ES-I3 (cell line): ENCODE measurements at regions not wholly inside any gene's neighbourhood (a gene's known extent, or its start where the extent isn't known, plus 50 kb on each side); places are given as distances from the start of the nearest gene placed in this dataset.
"Not testable (repeated sequence)": the region's sequence is repeated elsewhere in the genome, so short reads cannot be mapped to it uniquely, and the experiment has no call there.

Source experiments
- H3K36me3 ChIP-seq: 2 replicates; pipeline ENCODE4 v1.6.1; 2013; ENCODE audit warnings: mild to moderate bottlenecking, low read length, control low read depth, moderate library complexity; ENCODE audit not compliant: insufficient read depth
- H3K4me1 ChIP-seq: 2 replicates; pipeline ENCODE4 v1.6.1; 2013; ENCODE audit warnings: mild to moderate bottlenecking, control low read depth, low read length; ENCODE audit not compliant: insufficient read depth
- H3K9ac ChIP-seq: 2 replicates; pipeline ENCODE4 v1.6.1; 2013; ENCODE audit warnings: low read depth, mild to moderate bottlenecking, low read length, moderate library complexity
- H3K9me3 ChIP-seq: 2 replicates; pipeline ENCODE4 v1.6.1; 2013; ENCODE audit warnings: mild to moderate bottlenecking, low read length, moderate library complexity; ENCODE audit not compliant: control insufficient read depth, insufficient read depth

DNA sequence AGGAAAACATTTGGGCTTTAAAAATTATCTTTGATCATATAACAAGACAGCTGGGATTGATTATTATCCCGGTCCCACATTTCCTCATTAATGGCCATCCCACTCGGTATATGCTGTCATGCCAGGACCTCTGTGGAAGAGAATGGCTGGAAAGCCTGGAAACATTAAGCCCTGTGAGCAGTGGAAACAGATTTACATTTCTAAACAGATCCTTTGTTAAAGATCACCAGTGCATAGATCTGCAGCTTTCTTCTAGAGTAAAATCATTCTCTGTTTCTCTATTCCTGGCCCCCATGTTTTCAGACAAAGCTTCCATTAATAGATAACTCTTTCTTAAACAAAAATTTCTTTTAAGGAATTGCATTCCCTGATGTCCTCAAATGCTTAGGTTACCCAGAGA is 152.2 kb downstream of the CAVIN4 start:
- Histone ChIP-seq H3K9me3 (no peaks in the 10 kb centered on the region), H3K9ac (no peak overlapping the region), H3K4me1 (peaks cover 11% of the 10 kb centered on the region; the same call in 1 of the 2 replicates), H3K36me3 (no peaks in the 10 kb centered on the region)

DNA sequence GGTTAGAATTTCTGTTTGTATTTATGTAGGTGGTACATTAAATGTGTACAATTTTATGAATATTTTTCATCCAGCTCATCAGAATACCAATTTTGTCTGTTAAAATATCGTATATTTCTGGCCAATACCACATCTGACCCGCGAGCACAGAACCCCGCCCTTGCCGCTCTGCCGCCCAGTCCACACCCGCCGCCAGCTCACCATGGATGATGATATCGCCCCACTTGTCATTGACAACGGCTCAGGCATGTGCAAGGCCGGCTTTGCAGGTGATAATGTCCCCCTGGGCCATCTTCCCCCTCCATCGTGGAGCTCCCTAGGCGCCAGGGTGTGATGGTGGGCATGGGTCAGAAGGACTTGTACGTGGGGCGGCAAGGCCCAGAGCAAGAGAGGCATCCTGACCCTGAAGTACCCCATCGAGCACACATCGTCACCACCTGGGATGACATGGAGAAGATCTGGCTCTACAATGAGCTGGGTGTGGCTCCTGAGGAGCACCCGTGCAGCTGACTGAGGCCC is 153.2 kb downstream of the CAVIN4 start:
- Histone ChIP-seq H3K4me1 (peaks cover 11% of the 10 kb centered on the region; the same call in 1 of the 2 replicates), H3K36me3 (no peaks in the 10 kb centered on the region), H3K9me3 (no peaks in the 10 kb centered on the region), H3K9ac (no peak overlapping the region)

DNA sequence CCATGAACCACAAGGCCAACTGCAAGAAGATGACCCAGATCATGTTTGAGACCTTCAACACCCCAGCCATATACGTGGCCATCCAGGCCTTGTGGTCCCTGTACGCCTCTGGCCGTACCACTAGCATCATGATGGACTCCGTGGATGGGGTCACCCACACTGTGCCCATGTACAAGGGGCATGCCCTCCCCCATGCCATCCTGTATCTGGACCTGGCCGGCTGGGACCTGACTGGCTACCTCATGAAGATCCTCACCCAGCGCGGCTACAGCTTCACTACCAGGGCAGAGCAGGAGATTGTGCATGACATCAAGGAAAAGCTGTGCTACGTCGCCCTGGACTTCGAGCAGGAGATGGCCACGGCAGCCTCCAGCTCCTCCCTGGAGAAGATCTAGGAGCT is 153.7 kb downstream of the CAVIN4 start:
- peaks cover 11% of the 10 kb centered on the region; the same call in 1 of the 2 replicates for H3K4me1 ChIP-seq
- no peaks in the 10 kb centered on the region for H3K9me3 ChIP-seq
- H3K9ac ChIP-seq, result no peak overlapping the region
- H3K36me3 ChIP-seq, result no peaks in the 10 kb centered on the region

DNA sequence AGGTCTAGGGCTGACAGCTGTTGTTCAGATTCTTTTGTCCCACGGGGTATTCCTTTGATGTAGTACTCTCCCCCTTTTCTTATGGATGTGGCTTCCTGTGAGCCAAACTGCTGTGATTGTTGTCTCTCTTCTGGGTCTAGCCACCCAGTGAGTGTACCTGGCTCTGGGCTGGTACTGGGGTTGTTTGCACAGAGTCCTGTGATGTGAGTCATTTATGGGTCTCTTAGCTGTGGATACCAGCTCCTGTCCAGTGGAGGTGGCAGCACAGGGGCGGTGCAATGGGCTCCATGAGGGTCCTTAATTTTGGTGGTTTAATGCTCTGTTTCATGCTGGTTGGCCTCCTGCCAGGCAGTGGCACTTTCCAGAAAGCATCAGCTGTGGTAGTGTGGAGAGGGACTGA is 161.3 kb downstream of the CAVIN4 start:
- Histone ChIP-seq H3K4me1 (peaks cover 10% of the 10 kb centered on the region; the same call in 1 of the 2 replicates), H3K9me3 (no peaks in the 10 kb centered on the region), H3K36me3 (no peaks in the 10 kb centered on the region), H3K9ac (no peak overlapping the region)

DNA sequence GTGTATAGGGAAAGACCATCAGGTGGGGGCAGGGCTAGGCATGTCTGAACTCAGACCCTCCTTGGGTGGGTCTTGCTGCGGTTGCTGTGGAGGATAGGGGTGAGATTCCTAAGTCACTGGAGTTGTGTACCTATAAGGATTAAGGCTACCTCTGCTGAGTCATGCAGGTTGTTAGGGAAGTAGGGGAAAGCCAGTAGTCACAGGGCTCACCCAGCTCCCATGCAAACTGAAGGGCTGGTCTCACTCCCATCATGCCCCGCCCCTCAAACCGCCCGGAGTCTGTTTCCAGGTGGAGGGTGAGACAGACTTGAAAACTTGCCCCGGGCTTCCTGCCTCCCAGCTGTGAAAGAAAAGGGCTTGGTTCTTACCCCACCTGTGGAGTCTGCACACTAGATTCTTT is 161.8 kb downstream of the CAVIN4 start:
- no peak overlapping the region for H3K9ac ChIP-seq
- no peaks in the 10 kb centered on the region for H3K9me3 ChIP-seq
- peaks cover 10% of the 10 kb centered on the region; the same call in 1 of the 2 replicates for H3K4me1 ChIP-seq
- no peaks in the 10 kb centered on the region for H3K36me3 ChIP-seq

DNA sequence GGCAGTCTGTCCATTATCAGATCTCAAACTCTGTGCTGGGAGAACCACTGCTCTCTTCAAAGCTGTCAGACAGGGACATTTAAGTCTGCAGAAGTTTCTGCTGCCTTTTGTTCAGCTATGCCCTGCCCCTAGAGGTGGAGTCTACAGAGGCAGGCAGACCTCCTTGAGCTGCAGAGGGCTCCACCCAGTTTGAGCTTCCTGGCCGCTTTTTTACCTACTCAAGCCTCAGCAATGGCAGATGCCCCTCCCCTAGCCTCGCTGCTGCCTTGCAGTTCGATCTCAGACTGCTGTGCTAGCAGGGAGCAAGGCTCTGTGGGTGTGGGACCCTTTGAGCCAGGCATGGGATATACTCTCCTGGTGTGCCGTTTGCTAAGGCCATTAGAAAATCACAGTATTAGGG is 171.1 kb downstream of the CAVIN4 start:
- H3K4me1 ChIP-seq, H3K9ac ChIP-seq, H3K36me3 ChIP-seq, H3K9me3 ChIP-seq: not testable (repeated sequence)

DNA sequence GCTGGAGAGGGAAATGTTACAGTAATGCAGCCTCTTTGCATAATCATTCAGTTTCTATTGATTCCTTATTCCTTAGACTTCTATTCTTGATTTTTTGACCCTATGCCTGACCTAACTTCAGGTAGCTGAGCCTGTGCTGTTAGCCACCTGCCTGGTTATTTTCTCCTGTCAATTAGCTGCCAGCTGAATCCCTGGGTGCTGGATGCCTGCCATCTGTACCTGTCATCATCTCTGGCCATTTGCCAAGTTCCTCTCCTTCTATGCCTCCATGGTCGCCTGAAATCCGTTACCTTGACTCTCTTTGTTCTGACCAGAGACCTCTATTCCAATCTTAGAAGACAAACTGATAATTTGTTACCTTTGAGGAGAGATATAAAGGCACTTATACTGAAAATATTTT is 178.3 kb downstream of the CAVIN4 start:
- Histone ChIP-seq H3K4me1 (no peaks in the 10 kb centered on the region), H3K36me3 (no peaks in the 10 kb centered on the region), H3K9ac (no peak overlapping the region), H3K9me3 (no peaks in the 10 kb centered on the region)

DNA sequence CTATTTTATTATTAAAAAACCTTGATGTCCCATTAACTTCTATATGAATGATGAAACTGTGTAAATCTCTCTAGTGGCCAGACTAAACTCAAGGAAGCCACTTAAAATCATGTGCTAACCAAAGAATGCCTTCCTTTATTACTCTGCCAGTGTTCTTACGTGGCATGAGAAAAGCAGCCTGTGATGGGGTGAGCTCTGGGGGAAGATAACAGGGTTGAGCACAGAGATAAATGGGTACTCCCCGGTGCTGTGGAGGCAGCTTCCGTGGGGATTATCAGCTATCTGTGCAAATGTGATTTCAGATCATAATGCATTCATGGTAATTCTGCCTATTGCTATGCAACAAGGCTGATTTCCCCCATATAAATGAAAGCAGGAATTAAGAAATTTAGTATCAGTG is 181.3 kb downstream of the CAVIN4 start:
- Histone ChIP-seq H3K9me3 (no peaks in the 10 kb centered on the region), H3K9ac (no peak overlapping the region), H3K4me1 (no peaks in the 10 kb centered on the region)

DNA sequence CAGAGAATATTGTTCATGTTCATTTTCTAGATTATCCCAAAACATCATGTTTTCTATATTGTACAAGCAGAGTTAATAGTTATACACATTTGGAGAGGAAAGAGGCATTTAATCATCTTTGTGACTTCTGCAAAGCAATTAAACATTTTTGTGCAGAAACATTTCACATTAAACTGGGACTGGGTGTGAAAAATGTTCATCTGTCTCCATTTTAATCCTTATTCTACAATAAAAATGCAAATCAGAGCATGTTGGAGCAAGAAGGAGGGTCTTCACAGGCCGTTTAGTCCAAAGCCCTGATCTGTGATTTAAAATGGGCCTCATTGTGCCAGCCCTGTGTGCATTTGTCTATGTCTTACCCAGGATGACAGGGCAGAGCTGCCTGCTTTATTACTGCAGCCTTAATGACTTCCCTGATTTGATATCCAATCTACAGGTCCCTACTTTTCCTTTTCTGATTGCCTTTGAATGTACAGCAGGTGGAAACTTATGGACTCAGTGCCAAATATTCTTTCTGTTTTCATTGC is 183.5 kb downstream of the CAVIN4 start:
- no peaks in the 10 kb centered on the region for H3K36me3 ChIP-seq
- H3K4me1 ChIP-seq, result no peaks in the 10 kb centered on the region
- no peaks in the 10 kb centered on the region for H3K9me3 ChIP-seq
- H3K9ac ChIP-seq, result no peak overlapping the region

More for the DNA sequence above, 181.3 kb downstream of the CAVIN4 start:
- H3K36me3 ChIP-seq, result no peaks in the 10 kb centered on the region

DNA sequence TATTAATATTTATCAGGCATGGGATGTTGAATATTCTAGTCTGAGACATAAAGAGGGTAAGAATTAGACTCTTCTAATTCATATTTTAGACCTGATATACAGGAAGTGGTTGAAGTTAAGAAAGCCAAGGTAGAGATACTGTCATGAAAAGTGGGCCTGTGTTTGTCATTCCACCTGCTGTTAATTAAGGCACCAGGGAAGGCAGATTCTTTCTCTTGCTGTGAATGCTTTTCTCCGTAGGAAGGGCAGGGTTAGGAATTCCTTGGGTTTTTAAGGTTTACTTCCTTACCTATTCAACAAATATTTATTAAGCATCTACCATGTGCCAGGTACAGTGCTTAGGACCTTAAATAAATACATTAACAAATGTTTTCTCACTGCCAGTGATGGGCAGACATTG is 196.4 kb downstream of the CAVIN4 start:
- Histone ChIP-seq H3K36me3 (no peaks in the 10 kb centered on the region), H3K4me1 (peaks cover 13% of the 10 kb centered on the region; the same call in 1 of the 2 replicates), H3K9me3 (no peaks in the 10 kb centered on the region), H3K9ac (no peak overlapping the region)

DNA sequence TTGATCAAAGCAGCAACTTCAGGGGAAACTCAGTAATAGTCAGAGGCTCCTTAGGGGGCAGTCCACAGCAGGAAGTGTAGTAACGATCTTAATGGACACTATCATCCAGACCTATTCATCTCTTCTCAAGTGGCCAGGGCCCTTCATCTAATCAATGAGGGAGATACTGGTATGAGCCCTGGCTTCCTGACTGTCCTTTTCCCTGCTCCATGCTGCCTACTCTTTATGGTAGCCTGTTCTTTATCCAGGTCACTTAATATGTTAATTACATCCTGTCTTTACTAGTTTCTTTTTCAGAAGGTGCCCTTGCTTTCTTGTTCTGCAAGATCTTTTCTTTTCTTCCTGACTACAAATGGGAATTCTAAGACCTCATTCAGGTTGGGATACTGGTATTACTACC is 197.1 kb downstream of the CAVIN4 start:
- Histone ChIP-seq H3K9me3 (no peaks in the 10 kb centered on the region), H3K9ac (no peak overlapping the region), H3K36me3 (no peaks in the 10 kb centered on the region), H3K4me1 (peaks cover 13% of the 10 kb centered on the region; the same call in 1 of the 2 replicates)

DNA sequence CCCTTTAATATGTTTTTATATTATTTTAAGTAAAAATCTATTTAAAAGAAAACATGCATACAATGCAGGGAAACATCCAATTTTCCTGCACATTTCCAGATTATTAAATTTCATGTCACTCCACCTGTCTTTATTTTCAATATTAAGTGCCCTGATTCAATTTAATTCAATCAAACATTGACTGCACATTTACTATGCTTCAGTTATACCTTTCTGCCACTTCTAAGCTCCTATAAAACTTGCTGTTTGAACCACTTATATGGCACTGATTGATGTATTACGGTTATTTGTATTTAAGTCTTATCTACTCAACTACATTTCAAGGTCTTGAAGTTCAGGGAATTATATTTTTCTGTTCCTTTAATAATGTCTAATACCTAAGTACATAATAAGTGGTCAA is 198.0 kb downstream of the CAVIN4 start:
- H3K9ac ChIP-seq, result no peak overlapping the region
- H3K9me3 ChIP-seq, result no peaks in the 10 kb centered on the region
- H3K36me3 ChIP-seq, result no peaks in the 10 kb centered on the region
- H3K4me1 ChIP-seq, result peaks cover 13% of the 10 kb centered on the region; the same call in 1 of the 2 replicates

DNA sequence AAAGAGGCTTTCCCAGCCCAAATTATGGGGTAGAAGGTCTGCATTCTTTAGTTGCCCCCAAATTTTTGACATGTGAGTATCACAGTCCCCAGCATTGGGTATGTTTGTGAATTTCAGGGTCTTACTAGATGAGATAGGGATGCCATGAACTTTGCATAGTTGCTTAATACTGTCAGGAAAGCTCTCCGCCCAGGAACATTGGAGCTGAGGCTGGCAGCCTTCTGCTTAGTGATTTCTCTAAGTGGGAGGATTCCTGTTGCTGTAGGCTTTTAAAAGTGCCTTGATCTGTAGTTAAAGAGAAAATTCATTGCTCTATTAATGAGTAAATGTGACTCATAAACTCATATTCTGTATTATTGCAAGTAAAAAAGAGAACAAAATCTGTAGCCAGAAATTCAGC is 206.9 kb downstream of the CAVIN4 start:
- Histone ChIP-seq H3K36me3 (no peaks in the 10 kb centered on the region), H3K9ac (no peak overlapping the region), H3K9me3 (no peaks in the 10 kb centered on the region), H3K4me1 (no peaks in the 10 kb centered on the region)

DNA sequence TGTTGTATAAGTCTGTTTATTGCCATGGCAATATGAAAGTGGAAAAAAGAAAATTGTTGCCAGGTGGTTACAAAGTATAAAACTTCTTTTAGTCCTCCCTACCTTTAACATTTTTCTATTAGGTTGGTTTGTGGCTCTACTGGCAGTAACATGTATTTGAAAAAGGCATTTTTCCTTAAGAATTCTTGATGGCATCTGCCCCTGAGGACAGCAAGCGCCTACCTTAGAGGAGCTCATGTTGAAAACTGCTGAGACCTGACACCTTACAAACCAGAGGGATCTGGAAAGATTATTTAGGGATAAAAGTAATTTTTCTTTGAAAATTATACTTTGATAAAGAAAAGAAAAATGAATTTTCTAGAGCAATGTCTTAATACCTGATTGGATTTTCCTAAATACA is 208.1 kb downstream of the CAVIN4 start:
- no peak overlapping the region for H3K9ac ChIP-seq
- H3K9me3 ChIP-seq, result no peaks in the 10 kb centered on the region
- H3K4me1 ChIP-seq, result no peaks in the 10 kb centered on the region
- H3K36me3 ChIP-seq, result no peaks in the 10 kb centered on the region

DNA sequence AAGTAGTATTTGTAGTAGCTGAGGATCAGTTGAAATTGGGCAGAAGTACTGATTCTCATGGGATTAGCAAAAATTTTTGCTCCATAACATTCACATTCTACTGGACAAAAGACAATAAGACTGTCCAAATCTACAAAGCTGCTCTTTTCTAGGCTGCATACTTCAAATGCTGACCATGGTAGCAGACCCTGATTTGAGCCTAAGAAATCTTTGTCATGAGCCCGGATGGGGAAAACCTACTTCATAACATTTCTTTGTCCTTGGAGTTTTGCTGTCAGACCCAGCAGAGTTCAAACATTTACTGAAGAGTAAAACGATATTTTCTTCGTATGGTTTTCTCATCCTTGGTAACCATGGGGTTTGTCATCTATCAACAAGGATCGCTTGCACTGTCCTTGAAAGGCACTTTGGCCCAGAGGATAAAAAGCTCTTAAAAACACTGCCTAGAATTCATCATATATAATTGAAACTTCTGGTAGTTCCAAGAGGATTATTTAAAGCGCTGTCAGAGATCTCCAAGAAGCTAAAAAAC is 216.9 kb downstream of the CAVIN4 start:
- no peaks in the 10 kb centered on the region for H3K36me3 ChIP-seq
- H3K9ac ChIP-seq, result no peak overlapping the region
- no peaks in the 10 kb centered on the region for H3K9me3 ChIP-seq
- H3K4me1 ChIP-seq, result no peaks in the 10 kb centered on the region
